ENCODE measurements at regions not wholly inside any gene's neighbourhood (a gene's known extent, or its start where the extent isn't known, plus 50 kb on each side); places are given as distances from the start of the nearest gene placed in this dataset.

- TF ChIP-seq GATA3 (IDR thresholded peaks at IDR 0.05; ENCODE audit: low read depth, low read length) (no peak), GATA2 (IDR thresholded peaks at IDR 0.05; ENCODE audit: low read depth, low read length) (no peak)
Measured at GRCh38 chr14:22012452-22012851, 338.8 kb upstream of the OR4E1 start.
